HEK293 (cell line): ENCODE measurements at regions not wholly inside any gene's neighbourhood (a gene's known extent, or its start where the extent isn't known, plus 50 kb on each side); places are given as distances from the start of the nearest gene placed in this dataset.

Source experiments
- HOXC10 ChIP-seq: sonication (generic); formaldehyde crosslinking; IDR thresholded peaks from 2 replicates; pipeline ENCODE4 v1.8.1; 2023; ENCODE audit warnings: mild to moderate bottlenecking, missing genetic modification reagents
- MZF1 ChIP-seq: fragments of 450-650 bp; formaldehyde crosslinking; IDR thresholded peaks from 2 replicates; pipeline ENCODE4 v1.5.1; 2017; ENCODE audit warnings: missing biosample characterization, missing genetic modification characterization, borderline replicate concordance
- TCF7L2 ChIP-seq: IDR thresholded peaks from 2 replicates; pipeline ENCODE4 v1.6.1; 2011; ENCODE audit warnings: low read depth, mild to moderate bottlenecking, inconsistent platforms, low read length, moderate library complexity, borderline replicate concordance
- YY1 ChIP-seq: fragments of 450-650 bp; formaldehyde crosslinking; IDR thresholded peaks from 2 replicates; pipeline ENCODE4 v1.5.1; 2018; ENCODE audit warnings: missing biosample characterization, missing genetic modification characterization
- ZBTB10 ChIP-seq: fragments of 450-650 bp; formaldehyde crosslinking; IDR thresholded peaks from 2 replicates; pipeline ENCODE4 v1.5.1; 2016; ENCODE audit warnings: missing biosample characterization, missing genetic modification characterization
- ZBTB44 ChIP-seq: fragments of 450-650 bp; IDR thresholded peaks from 2 replicates; pipeline ENCODE4 v1.5.1; 2018; ENCODE audit warnings: missing biosample characterization, mild to moderate bottlenecking, missing genetic modification characterization
- ZNF10 ChIP-seq: fragments of 450-650 bp; formaldehyde crosslinking; IDR thresholded peaks from 2 replicates; pipeline ENCODE4 v1.5.1; 2017; ENCODE audit warnings: missing biosample characterization, missing genetic modification characterization
- ZNF549 ChIP-seq: fragments of 450-650 bp; IDR thresholded peaks from 2 replicates; pipeline ENCODE4 v1.5.1; 2018; ENCODE audit warnings: missing biosample characterization, missing genetic modification characterization, mild to moderate bottlenecking, inconsistent platforms, moderate library complexity
- ZNF785 ChIP-seq: fragments of 450-650 bp; formaldehyde crosslinking; IDR thresholded peaks from 2 replicates; pipeline ENCODE4 v1.5.1; 2016; ENCODE audit warnings: missing biosample characterization, missing genetic modification characterization
- ZNF830 ChIP-seq: fragments of 450-650 bp; IDR thresholded peaks from 2 replicates; pipeline ENCODE4 v1.5.0; 2018; ENCODE audit warnings: missing biosample characterization, missing genetic modification characterization, low read depth, mild to moderate bottlenecking, moderate library complexity

GRCh38 chr5:88613051-88613450 lies 269.9 kb downstream of the MEF2C start:
- no peak for TF ChIP-seq ZNF830
- TF ChIP-seq ZBTB44 (tag by site-specific recombination) = no peak
- no peak for TF ChIP-seq ZNF549 (tag by site-specific recombination)
- no peak for TF ChIP-seq TCF7L2
- TF ChIP-seq ZNF10 (tag by site-specific recombination) = no peak
- TF ChIP-seq ZBTB10 (tag by site-specific recombination) = no peak
- TF ChIP-seq MZF1 = no peak
- no peak for TF ChIP-seq YY1 (tag by site-specific recombination)
- no peak for TF ChIP-seq HOXC10 (CRISPR knock-in tag)
- TF ChIP-seq ZNF785 (tag by site-specific recombination) = no peak
